ENCODE measurements at regions not wholly inside any gene's neighbourhood (a gene's known extent, or its start where the extent isn't known, plus 50 kb on each side); places are given as distances from the start of the nearest gene placed in this dataset.
"Not testable (repeated sequence)": the region's sequence is repeated elsewhere in the genome, so short reads cannot be mapped to it uniquely, and the experiment has no call there.

DNA sequence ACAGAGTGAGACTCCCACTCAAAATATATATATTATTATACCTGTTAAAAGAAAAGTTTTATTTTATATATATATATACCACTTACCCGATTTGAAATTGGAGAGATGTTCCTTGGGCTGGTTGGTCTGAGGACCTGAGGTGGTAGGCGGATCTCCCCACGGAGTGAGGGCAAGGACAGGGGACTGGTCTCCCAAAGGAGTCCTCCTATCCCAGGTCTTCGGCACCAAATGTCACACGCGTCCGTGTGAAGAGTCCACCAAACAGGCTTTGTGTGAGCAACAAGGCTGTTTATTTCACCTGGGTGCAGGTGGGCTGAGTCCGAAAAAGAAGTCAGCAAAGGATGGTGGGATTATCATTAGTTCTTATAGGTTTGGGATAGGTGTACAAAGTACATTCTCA is 228.2 kb downstream of the COPRS start:
- H3K4me3 ChIP-seq; H3K4me1 ChIP-seq; in situ Hi-C loops (cut with MboI; ENCODE audit: low sequenced_read_pairs); H3K9me3 ChIP-seq; H3K27me3 ChIP-seq (ENCODE audit: low read depth); H3K36me3 ChIP-seq (replicated peaks); DNase-seq (ENCODE audit: low spot score in 2 of 2): not testable (repeated sequence)

DNA sequence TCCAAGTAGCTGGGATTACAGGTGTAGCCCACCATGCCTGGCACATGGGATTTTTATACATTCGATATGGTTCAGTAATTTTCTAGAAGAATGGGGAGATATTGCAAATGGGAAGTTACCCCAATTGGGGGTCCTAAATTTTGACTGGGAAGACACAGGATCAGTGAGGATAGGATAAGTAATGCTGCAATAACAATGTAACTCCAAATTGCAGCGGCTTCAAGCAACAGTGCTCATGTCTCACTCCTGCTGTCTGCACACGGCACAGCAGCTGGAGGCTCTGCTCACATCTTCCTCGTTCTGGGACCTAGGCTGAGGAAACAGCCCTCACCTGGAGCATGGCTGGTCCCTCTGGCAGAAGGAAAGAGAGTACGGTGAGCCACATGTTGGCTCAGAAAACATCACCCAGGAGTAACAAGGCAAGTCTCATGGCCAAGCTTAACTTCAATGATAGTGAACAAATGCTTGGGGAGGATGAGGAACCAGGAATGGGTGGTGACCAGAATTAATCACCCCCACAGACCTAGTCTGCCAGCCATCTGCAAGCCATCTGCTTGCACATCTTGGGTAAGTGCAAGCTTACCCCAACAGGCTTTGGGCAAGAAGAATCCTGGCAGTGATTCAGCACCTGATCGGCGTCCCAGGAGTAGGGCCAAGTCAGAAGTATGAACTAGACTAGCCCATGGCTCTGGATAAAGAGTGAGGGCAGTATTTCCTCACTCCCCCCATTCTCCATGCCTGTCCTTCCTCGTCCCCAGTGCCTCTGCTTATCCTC is 229.2 kb downstream of the COPRS start:
- DNase-seq (ENCODE audit: low spot score in 2 of 2) = no peak
- Histone ChIP-seq H3K4me3 (no peak overlapping the region), H3K4me1 (no peaks in the 10 kb centered on the region), H3K36me3 (replicated peaks) (no peaks in the 10 kb centered on the region), H3K27me3 (ENCODE audit: low read depth) (peaks cover 3% of the 10 kb centered on the region; the same call in 1 of the 2 replicates), H3K9me3 (no peaks in the 10 kb centered on the region)
- in situ Hi-C loops (cut with MboI; ENCODE audit: low sequenced_read_pairs) = no loop called here

- in situ Hi-C loops (cut with MboI; ENCODE audit: low sequenced_read_pairs) = no loop called here
- Histone ChIP-seq H3K27me3 (ENCODE audit: low read depth) (peaks cover 3% of the 10 kb centered on the region; the same call in 1 of the 2 replicates), H3K4me1 (no peaks in the 10 kb centered on the region), H3K4me3 (no peak overlapping the region), H3K9me3 (0 out of 2 replicates have a peak, but pooled peaks cover 3% of the 10 kb centered on the region), H3K36me3 (replicated peaks) (no peaks in the 10 kb centered on the region)
- no peak for DNase-seq (ENCODE audit: low spot score in 2 of 2)
Measured at GRCh38 chr17:31627960-31628359, 231.1 kb downstream of the COPRS start.

- H3K36me3 ChIP-seq (replicated peaks) = no peaks in the 10 kb centered on the region
- DNase-seq (ENCODE audit: low spot score in 2 of 2) = no peak
- 0 out of 2 replicates have a peak, but pooled peaks cover 3% of the 10 kb centered on the region for H3K9me3 ChIP-seq
- H3K4me3 ChIP-seq = no peak overlapping the region
- H3K27me3 ChIP-seq (ENCODE audit: low read depth) = peaks cover 8% of the 10 kb centered on the region; the same call in 1 of the 2 replicates
- in situ Hi-C loops (cut with MboI; ENCODE audit: low sequenced_read_pairs) = no loop called here
- H3K4me1 ChIP-seq = no peaks in the 10 kb centered on the region
Measured at GRCh38 chr17:31623990-31624389, 232.5 kb downstream of the RAB11FIP4 start.

DNA sequence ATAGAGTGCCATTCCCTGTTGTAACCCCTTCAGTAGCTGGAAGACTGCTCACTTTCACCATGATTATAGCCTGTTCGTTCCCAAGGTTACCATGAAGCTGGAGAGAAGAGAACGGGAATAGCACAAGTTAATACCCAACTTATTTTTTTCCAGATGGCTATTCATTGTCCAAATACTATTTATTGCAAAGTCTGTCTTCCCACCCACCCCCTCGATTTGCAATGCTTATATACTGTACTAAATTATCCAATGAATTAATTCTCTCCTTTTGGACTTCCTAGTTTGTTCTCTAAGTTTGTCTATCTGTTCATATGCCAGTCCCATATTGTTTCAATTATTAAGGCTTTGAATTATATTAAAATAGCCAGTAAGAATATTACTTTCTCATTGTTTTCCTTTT is 231.0 kb downstream of the RAB11FIP4 start:
- no peak overlapping the region for H3K4me3 ChIP-seq
- no peaks in the 10 kb centered on the region for H3K4me1 ChIP-seq
- no peaks in the 10 kb centered on the region for H3K36me3 ChIP-seq (replicated peaks)
- in situ Hi-C loops (cut with MboI; ENCODE audit: low sequenced_read_pairs) = no loop called here
- no peak for DNase-seq (ENCODE audit: low spot score in 2 of 2)
- H3K9me3 ChIP-seq = 0 out of 2 replicates have a peak, but pooled peaks cover 3% of the 10 kb centered on the region
- peaks cover 8% of the 10 kb centered on the region; the same call in 1 of the 2 replicates for H3K27me3 ChIP-seq (ENCODE audit: low read depth)

DNA sequence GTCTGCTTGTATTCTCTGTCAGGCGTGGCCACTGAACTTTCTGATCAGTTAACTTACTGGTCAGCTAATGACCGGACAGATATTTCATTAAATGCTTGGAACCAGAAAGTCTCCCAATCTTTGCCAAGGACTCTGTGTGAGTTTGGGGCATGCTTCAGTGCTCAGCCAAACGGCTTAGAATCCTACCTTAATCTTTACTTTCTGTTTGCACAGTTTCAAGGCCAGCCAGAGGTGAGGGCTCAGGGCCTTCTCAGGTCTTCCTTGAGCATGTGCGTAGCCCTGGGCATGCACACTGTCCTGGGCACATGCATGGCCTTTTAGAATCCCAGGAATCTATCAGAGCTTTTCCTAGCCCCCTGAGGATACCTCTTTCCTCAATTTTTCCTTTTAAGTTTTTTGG is 230.1 kb downstream of the RAB11FIP4 start:
- Histone ChIP-seq H3K27me3 (ENCODE audit: low read depth) (0 out of 2 replicates have a peak, but pooled peaks cover 4% of the 10 kb centered on the region), H3K36me3 (replicated peaks) (no peaks in the 10 kb centered on the region), H3K9me3 (0 out of 2 replicates have a peak, but pooled peaks cover 3% of the 10 kb centered on the region), H3K4me1 (no peaks in the 10 kb centered on the region), H3K4me3 (no peak overlapping the region)
- in situ Hi-C loops (cut with MboI; ENCODE audit: low sequenced_read_pairs) = no loop called here
- no peak for DNase-seq (ENCODE audit: low spot score in 2 of 2)

- H3K27me3 ChIP-seq (ENCODE audit: low read depth); H3K9me3 ChIP-seq; DNase-seq (ENCODE audit: low spot score in 2 of 2); in situ Hi-C loops (cut with MboI; ENCODE audit: low sequenced_read_pairs); H3K36me3 ChIP-seq (replicated peaks); H3K4me3 ChIP-seq: not testable (repeated sequence)
- peaks cover 14% of the 10 kb centered on the region for H3K4me1 ChIP-seq
Measured at GRCh38 chr17:31611053-31611452, 219.6 kb downstream of the RAB11FIP4 start.

GRCh38 chr17:31609996-31610910 is 218.8 kb downstream of the RAB11FIP4 start:
- Histone ChIP-seq H3K4me3 (no peak overlapping the region), H3K4me1 (peaks cover 14% of the 10 kb centered on the region), H3K36me3 (replicated peaks) (no peaks in the 10 kb centered on the region), H3K27me3 (ENCODE audit: low read depth) (no peaks in the 10 kb centered on the region), H3K9me3 (no peaks in the 10 kb centered on the region)
- peak; percentile 44 to 59 for DNase-seq (ENCODE audit: low spot score in 2 of 2)
- in situ Hi-C loops (cut with MboI; ENCODE audit: low sequenced_read_pairs) = no loop called here

DNA sequence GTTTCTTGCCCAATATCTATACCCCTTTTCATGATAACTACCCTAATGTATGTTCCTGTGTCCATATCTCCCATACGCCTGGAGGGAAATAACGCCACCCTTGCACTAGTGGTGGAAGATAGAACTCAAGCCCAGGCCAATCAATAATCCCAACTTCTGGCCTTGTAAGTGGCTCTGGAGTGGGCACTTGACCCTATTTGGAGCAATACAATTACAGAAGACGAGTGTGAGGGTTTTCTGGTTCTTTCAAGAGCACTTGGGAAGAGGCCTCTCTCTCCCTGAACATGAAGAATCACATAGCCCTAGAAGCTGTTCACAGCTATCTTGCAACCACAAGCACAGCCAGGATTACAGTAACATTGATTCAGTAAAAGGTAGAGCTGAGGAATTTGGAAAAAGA is 217.9 kb downstream of the RAB11FIP4 start:
- in situ Hi-C loops (cut with MboI; ENCODE audit: low sequenced_read_pairs) = no loop called here
- Histone ChIP-seq H3K9me3 (no peaks in the 10 kb centered on the region), H3K4me3 (no peak overlapping the region), H3K4me1 (peaks cover 14% of the 10 kb centered on the region), H3K27me3 (ENCODE audit: low read depth) (no peaks in the 10 kb centered on the region), H3K36me3 (replicated peaks) (no peaks in the 10 kb centered on the region)
- DNase-seq (ENCODE audit: low spot score in 2 of 2) = no peak

- in situ Hi-C loops (cut with MboI; ENCODE audit: low sequenced_read_pairs) = no loop called here
Measured at GRCh38 chr17:31608659-31609254, 217.3 kb downstream of the RAB11FIP4 start.

DNA sequence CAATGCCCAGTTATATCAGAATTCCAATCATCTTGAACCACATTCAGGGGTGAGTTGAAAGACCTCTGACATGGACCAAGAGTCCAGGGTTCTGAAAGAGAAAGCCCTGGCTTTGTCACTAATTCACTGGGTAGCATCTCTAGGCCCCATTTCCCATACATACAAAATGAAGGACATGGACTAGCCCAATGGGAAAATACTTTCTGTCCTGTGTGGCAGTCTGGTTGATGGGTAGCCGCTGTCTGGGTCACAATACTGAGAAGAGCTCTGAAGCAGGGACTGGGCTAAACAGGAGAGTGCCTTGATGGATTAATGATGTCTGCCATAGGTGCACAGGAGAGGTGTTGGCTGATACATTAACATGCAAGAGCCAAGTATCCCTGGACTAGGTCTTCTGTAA is 214.3 kb downstream of the RAB11FIP4 start:
- Histone ChIP-seq H3K36me3 (replicated peaks) (no peaks in the 10 kb centered on the region), H3K9me3 (no peaks in the 10 kb centered on the region), H3K4me1 (peaks cover 12% of the 10 kb centered on the region), H3K4me3 (no peak overlapping the region), H3K27me3 (ENCODE audit: low read depth) (no peaks in the 10 kb centered on the region)
- in situ Hi-C loops (cut with MboI; ENCODE audit: low sequenced_read_pairs) = no loop called here
- DNase-seq (ENCODE audit: low spot score in 2 of 2) = no peak

More at GRCh38 chr17:31608659-31609254, 217.3 kb downstream of the RAB11FIP4 start:
- DNase-seq (ENCODE audit: low spot score in 2 of 2) = no peak
- H3K9me3 ChIP-seq = no peaks in the 10 kb centered on the region
- peaks cover 14% of the 10 kb centered on the region for H3K4me1 ChIP-seq
- no peaks in the 10 kb centered on the region for H3K36me3 ChIP-seq (replicated peaks)
- no peaks in the 10 kb centered on the region for H3K27me3 ChIP-seq (ENCODE audit: low read depth)
- H3K4me3 ChIP-seq = no peak overlapping the region

DNA sequence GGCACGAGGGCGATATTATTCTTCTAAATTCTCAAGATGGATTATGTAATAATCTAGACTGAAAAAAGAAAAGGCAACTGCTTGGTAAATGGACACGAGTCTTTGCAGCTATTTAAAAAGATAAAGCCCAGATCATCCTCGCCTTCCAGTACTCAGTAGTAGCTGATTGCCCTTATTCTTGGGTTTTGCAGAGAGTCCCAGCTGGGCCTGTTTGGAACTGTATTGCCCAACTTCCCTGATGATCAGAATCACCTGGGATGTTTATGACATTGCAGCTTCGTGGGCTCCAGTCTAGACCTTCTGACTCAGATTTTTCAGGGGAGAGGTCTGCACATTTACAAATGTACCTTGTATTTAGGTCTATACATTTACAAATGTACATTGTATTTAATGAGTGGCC is 213.5 kb downstream of the RAB11FIP4 start:
- Histone ChIP-seq H3K36me3 (replicated peaks) (no peaks in the 10 kb centered on the region), H3K9me3 (no peaks in the 10 kb centered on the region), H3K4me1 (peaks cover 3% of the 10 kb centered on the region), H3K4me3 (no peak overlapping the region), H3K27me3 (ENCODE audit: low read depth) (no peaks in the 10 kb centered on the region)
- in situ Hi-C loops (cut with MboI; ENCODE audit: low sequenced_read_pairs) = no loop called here
- DNase-seq (ENCODE audit: low spot score in 2 of 2) = no peak

GRCh38 chr17:31600144-31600543 is 208.7 kb downstream of the RAB11FIP4 start:
- in situ Hi-C loops (cut with MboI; ENCODE audit: low sequenced_read_pairs); H3K9me3 ChIP-seq; H3K4me1 ChIP-seq; DNase-seq (ENCODE audit: low spot score in 2 of 2); H3K27me3 ChIP-seq (ENCODE audit: low read depth); H3K36me3 ChIP-seq (replicated peaks); H3K4me3 ChIP-seq: not testable (repeated sequence)

All from HAP-1 (cell line).